ENCODE measurements at regions not wholly inside any gene's neighbourhood (a gene's known extent, or its start where the extent isn't known, plus 50 kb on each side); places are given as distances from the start of the nearest gene placed in this dataset.

- TF ChIP-seq EZH2phosphoT487 (IDR thresholded peaks at IDR 0.05; ENCODE audit: insufficient read depth, low read depth) (no peak), EZH2 (IDR thresholded peaks at IDR 0.05; ENCODE audit: insufficient read depth, poor library complexity, severe bottlenecking) (no peak)
Observed at GRCh38 chr16:60110531-60110930, 1376.4 kb upstream of the GOT2 start.
